Adipocyte (in vitro differentiated cells): ENCODE measurements at regions not wholly inside any gene's neighbourhood (a gene's known extent, or its start where the extent isn't known, plus 50 kb on each side); places are given as distances from the start of the nearest gene placed in this dataset.
"Not testable (repeated sequence)": the region's sequence is repeated elsewhere in the genome, so short reads cannot be mapped to it uniquely, and the experiment has no call there.

ENCODE experiments used
- DNase-seq: peaks from one replicate; pipeline ENCODE4 v3.0.0-alpha.2; 2015; ENCODE audit warnings: low read depth
- H3K27me3 ChIP-seq: replicated peaks from 2 replicates; pipeline ENCODE4 v1.7.0; 2013; ENCODE audit warnings: mild to moderate bottlenecking, low read length, moderate library complexity; ENCODE audit not compliant: control insufficient read depth, insufficient read depth
- H3K36me3 ChIP-seq: 2 replicates; pipeline ENCODE4 v1.7.0; 2013; ENCODE audit warnings: low read length, mild to moderate bottlenecking, moderate library complexity; ENCODE audit not compliant: control insufficient read depth, insufficient read depth, severe bottlenecking
- H3K4me1 ChIP-seq: 2 replicates; pipeline ENCODE4 v1.7.0; 2013; ENCODE audit warnings: mild to moderate bottlenecking, low read length, moderate library complexity; ENCODE audit not compliant: control insufficient read depth, insufficient read depth
- H3K4me3 ChIP-seq: 2 replicates; pipeline ENCODE4 v1.7.0; 2013; ENCODE audit warnings: mild to moderate bottlenecking, low read length, moderate library complexity
- H3K9ac ChIP-seq: 2 replicates; pipeline ENCODE4 v1.7.0; 2013; ENCODE audit warnings: mild to moderate bottlenecking, low read length, moderate library complexity
- H3K9me3 ChIP-seq: 2 replicates; pipeline ENCODE4 v1.7.0; 2013; ENCODE audit warnings: mild to moderate bottlenecking, low read length, moderate library complexity; ENCODE audit not compliant: control insufficient read depth

- H3K4me3 ChIP-seq: no peak overlapping the region
- H3K9me3 ChIP-seq: no peaks in the 10 kb centered on the region
- no peaks in the 10 kb centered on the region for H3K4me1 ChIP-seq
- no peaks in the 10 kb centered on the region for H3K27me3 ChIP-seq
- H3K36me3 ChIP-seq: no peaks in the 10 kb centered on the region
- H3K9ac ChIP-seq: no peak overlapping the region
- peak; percentile 29 for DNase-seq
These were observed 707.9 kb upstream of the PITX2 start for GRCh38 chr4:111330786-111331185.

DNA sequence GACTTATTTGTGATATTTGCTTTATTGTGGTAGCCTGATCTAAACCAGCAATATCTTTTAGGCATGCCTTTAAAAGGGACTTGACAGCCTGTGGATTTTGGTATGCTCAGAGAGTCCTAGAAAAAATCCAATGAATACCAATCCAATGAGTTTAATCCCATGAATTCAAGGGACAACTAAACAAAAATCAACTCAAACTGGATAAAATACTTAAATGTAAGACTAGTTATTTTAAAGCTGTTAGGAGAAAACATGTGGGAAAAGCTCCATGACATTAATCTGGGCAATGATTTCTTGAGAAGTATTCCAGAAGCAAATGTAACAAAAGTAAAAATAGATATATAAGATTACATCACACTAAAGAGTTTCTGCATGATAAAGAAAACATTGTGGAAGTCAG lies 711.5 kb upstream of the PITX2 start:
- no peaks in the 10 kb centered on the region for H3K9me3 ChIP-seq
- DNase-seq: no peak
- H3K4me1 ChIP-seq: no peaks in the 10 kb centered on the region
- H3K4me3 ChIP-seq: no peak overlapping the region
- H3K27me3 ChIP-seq: no peaks in the 10 kb centered on the region
- no peak overlapping the region for H3K9ac ChIP-seq
- H3K36me3 ChIP-seq: no peaks in the 10 kb centered on the region

DNA sequence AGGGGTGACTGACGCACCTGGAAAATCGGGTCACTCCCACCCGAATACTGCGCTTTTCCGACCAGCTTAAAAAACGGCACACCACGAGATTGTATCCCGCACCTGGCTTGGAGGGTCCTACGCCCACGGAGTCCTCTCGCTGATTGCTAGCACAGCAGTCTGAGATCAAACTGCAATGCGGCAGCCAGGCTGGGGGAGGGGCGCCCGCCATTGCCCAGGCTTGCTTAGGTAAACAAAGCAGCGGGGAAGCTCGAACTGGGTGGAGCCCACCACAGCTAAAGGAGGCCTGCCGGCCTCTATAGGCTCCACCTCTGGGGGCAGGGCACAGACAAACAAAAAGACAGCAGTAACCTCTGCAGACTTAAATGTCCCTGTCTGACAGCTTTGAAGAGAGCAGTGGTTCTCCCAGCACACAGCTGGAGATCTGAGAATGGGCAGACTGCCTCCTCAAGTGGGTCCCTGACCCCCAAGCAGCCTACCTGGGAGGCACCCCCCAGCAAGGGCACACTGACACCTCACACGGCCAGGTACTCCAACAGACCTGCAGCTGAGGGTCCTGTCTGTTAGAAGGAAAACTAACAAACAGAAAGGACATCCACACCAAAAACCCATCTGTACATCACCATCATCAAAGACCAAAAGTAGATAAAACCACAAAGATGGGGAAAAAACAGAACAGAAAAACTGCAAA lies 714.5 kb upstream of the PITX2 start:
- H3K9ac ChIP-seq, H3K9me3 ChIP-seq, H3K4me3 ChIP-seq, H3K4me1 ChIP-seq, H3K36me3 ChIP-seq, H3K27me3 ChIP-seq, DNase-seq: not testable (repeated sequence)

DNA sequence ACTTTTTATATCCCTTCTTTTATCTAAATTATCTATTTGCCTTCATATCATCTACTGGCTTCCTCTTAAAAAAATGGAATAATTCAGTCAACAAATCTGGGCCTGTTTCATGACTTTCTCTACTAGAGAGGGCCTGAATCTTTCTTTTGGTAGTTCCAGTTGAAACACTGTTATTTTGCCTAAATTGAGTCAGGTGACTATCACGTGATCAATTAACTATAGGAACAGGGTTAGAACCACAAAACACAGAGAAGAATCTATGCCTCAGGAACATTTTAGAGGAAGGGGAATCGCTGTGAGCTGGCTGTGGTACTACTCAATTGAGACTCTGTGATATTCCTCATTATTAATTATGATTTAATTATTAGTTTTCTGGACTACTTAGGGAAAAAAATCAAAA lies 736.7 kb upstream of the PITX2 start:
- no peaks in the 10 kb centered on the region for H3K27me3 ChIP-seq
- peaks cover 9% of the 10 kb centered on the region for H3K4me1 ChIP-seq
- no peak for DNase-seq
- H3K36me3 ChIP-seq: no peaks in the 10 kb centered on the region
- no peak overlapping the region for H3K4me3 ChIP-seq
- peaks cover 4% of the 10 kb centered on the region for H3K9me3 ChIP-seq
- H3K9ac ChIP-seq: no peak overlapping the region

DNA sequence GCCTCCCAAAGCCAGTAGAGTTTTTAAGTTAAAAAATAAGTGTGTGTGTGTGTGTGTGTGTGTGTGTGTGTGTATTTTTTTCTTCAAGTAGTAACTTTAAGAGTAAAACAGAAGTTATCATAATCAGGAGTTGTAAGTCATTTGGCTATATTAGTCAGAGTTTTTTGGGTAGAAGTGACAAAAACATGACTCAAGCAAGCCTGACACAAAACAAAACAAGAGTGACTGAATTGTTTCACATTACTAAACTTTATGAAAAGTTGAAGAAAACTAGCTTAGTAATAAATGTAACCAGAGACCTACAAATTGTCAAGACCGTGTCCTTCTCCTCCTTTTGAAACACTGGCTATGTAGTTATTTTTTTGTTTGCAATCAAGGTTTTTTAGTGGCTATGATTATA lies 738.0 kb upstream of the PITX2 start:
- no peak for DNase-seq
- Histone ChIP-seq H3K4me3 (no peak overlapping the region), H3K27me3 (no peaks in the 10 kb centered on the region), H3K36me3 (no peaks in the 10 kb centered on the region), H3K4me1 (peaks cover 9% of the 10 kb centered on the region), H3K9ac (no peak overlapping the region), H3K9me3 (peaks cover 4% of the 10 kb centered on the region)

DNA sequence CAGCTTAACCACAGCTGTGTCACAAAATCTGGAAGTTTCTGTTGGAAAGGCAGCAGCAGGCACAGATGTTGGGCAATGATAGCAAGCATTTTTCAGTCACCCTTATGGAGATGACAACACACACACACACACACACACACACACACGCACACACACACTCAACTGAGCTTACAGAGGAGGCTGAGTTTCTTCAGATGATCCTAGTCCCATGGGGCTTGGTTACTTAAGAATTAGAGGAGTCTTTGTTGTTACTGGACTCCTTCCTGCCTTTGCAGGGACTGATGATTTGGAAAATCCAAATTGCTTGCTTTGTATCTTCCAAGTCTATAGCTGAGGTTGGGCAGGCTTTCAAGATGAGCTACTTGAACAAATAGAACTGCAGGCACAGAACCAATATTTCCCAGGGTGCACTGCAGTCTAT lies 740.1 kb upstream of the PITX2 start:
- H3K27me3 ChIP-seq: no peaks in the 10 kb centered on the region

DNA sequence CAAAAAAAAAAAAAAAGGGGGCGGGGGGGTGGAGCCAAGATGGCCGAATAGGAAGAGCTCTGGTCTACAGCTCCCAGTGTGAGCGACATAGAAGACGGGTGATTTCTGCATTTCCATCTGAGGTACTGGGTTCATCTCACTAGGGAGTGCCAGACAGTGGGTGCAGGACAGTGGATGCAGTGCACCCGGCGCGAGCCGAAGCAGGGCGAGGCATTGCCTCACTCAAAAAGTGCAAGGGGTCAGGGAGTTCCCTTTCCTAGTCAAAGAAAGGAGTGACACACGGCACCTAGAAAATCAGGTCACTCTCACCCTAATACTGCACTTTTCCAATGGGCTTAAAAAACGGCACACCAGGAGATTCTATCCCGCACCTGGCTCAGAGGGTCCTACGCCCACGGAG lies 755.0 kb upstream of the PITX2 start:
- not testable (repeated sequence) for H3K36me3 ChIP-seq, H3K4me1 ChIP-seq, H3K4me3 ChIP-seq, H3K9ac ChIP-seq, H3K27me3 ChIP-seq, DNase-seq, H3K9me3 ChIP-seq

More for the DNA sequence above, 740.1 kb upstream of the PITX2 start:
- Histone ChIP-seq H3K36me3 (no peaks in the 10 kb centered on the region), H3K9ac (no peak overlapping the region), H3K4me1 (peaks cover 9% of the 10 kb centered on the region), H3K4me3 (no peak overlapping the region), H3K9me3 (peaks cover 4% of the 10 kb centered on the region)
- DNase-seq: peak; percentile 59

DNA sequence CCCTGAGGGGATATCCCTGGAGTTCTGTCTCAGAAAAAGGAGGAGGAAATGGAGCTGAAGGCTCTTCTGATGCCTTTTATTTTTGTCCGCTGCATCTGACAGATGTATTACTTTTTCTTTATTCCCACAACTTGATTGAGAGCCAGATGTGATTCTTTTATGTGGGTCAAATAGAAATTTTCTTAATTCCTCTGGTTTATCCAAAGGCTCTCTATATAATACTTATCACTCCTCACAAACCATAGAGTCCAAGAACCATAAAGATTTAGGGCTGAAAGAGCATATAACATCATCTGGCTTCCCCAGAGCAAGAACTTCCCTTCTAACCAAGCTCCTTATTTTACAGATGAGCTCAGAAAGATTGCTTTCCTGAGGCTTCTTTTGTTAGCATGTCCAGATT lies 756.7 kb upstream of the FAM241A start:
- Histone ChIP-seq H3K4me1 (no peaks in the 10 kb centered on the region), H3K9ac (no peak overlapping the region), H3K36me3 (no peaks in the 10 kb centered on the region), H3K27me3 (peaks cover 7% of the 10 kb centered on the region), H3K4me3 (no peak overlapping the region), H3K9me3 (no peaks in the 10 kb centered on the region)
- DNase-seq: no peak

- no peak overlapping the region for H3K9ac ChIP-seq
- no peak overlapping the region for H3K4me3 ChIP-seq
- no peaks in the 10 kb centered on the region for H3K4me1 ChIP-seq
- H3K9me3 ChIP-seq: no peaks in the 10 kb centered on the region
- H3K36me3 ChIP-seq: no peaks in the 10 kb centered on the region
- peaks cover 7% of the 10 kb centered on the region for H3K27me3 ChIP-seq
- no peak for DNase-seq
These were observed 753.4 kb upstream of the FAM241A start for GRCh38 chr4:111391829-111392228.

DNA sequence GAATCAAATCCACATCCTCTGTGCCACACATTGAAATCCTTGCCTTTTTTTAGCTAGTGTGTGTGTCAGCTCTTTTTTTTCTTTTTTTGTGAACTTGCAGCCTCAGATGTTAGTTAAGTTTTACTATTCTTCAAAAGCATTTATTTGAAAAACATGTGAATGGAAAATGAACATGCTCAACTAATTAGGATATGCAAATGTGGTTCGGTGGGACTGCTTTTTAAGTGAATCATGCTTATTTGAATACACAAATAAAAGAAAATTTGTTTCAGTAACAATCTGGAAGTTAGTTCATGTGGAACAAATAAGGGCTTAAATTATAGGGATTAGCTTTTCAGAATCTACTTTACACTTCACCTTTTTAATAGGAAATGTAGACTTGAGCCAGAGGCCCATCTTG lies 751.5 kb upstream of the FAM241A start:
- Histone ChIP-seq H3K4me1 (peaks cover under 1% of the 10 kb centered on the region), H3K9ac (no peak overlapping the region), H3K9me3 (no peaks in the 10 kb centered on the region), H3K36me3 (no peaks in the 10 kb centered on the region), H3K27me3 (peaks cover 3% of the 10 kb centered on the region), H3K4me3 (no peak overlapping the region)
- DNase-seq: no peak

DNA sequence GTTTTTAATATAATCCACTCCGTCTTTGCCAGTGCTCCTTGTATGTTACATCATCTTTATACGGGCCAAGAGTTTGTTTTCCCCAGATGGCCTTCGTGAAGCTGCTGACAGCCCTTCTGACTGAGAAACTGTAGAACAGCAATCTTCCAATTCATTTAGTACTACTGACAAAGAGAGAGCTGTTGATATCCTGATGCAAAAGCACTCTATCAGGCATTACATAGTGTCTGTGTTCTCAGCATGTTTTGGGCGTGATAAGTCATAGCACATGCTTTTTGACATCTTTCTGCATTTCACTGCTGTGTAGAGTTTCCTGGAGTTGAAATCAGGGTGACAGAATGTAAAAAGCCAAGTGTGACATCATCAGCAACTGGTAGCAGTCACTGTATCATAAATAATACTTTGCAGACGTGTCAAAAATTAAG lies 746.3 kb upstream of the FAM241A start:
- Histone ChIP-seq H3K9ac (no peak overlapping the region), H3K4me3 (no peak overlapping the region), H3K9me3 (no peaks in the 10 kb centered on the region), H3K27me3 (no peaks in the 10 kb centered on the region), H3K4me1 (peaks cover 17% of the 10 kb centered on the region), H3K36me3 (no peaks in the 10 kb centered on the region)
- peak; percentile 45 for DNase-seq

GRCh38 chr4:111399623-111400022 lies 745.6 kb upstream of the FAM241A start:
- H3K36me3 ChIP-seq: no peaks in the 10 kb centered on the region
- H3K4me3 ChIP-seq: no peak overlapping the region
- H3K9me3 ChIP-seq: no peaks in the 10 kb centered on the region
- no peaks in the 10 kb centered on the region for H3K27me3 ChIP-seq
- H3K9ac ChIP-seq: no peak overlapping the region
- DNase-seq: no peak
- H3K4me1 ChIP-seq: peaks cover 17% of the 10 kb centered on the region
